ENCODE measurements at regions not wholly inside any gene's neighbourhood (a gene's known extent, or its start where the extent isn't known, plus 50 kb on each side); places are given as distances from the start of the nearest gene placed in this dataset.

GRCh38 chr6:126264265-126264664, 75.7 kb upstream of the CENPW start:
- Histone ChIP-seq H3K4me3 (no peak overlapping the region), H3K27ac (no peak overlapping the region), H3K9me3 (peaks cover 10% of the 10 kb centered on the region), H3K36me3 (no peaks in the 10 kb centered on the region), H3K27me3 (ENCODE audit: low read depth) (no peaks in the 10 kb centered on the region), H3K4me1 (no peaks in the 10 kb centered on the region)
- DNase-seq (no peak), ATAC-seq (no peak)
- TF ChIP-seq CTCF (IDR thresholded peaks at IDR 0.05) = no peak
- intact Hi-C loops (cut with DNase I) = no loop called here

GRCh38 chr6:126266664-126267063, 73.3 kb upstream of the CENPW start:
- ATAC-seq (no peak), DNase-seq (no peak)
- intact Hi-C loops (cut with DNase I) = no loop called here
- no peak overlapping the region for H3K4me3 ChIP-seq
- H3K9me3 ChIP-seq = no peaks in the 10 kb centered on the region
- TF ChIP-seq CTCF (IDR thresholded peaks at IDR 0.05) = no peak
- H3K27me3 ChIP-seq (ENCODE audit: low read depth) = no peaks in the 10 kb centered on the region
- no peak overlapping the region for H3K27ac ChIP-seq
- no peaks in the 10 kb centered on the region for H3K36me3 ChIP-seq
- H3K4me1 ChIP-seq = no peaks in the 10 kb centered on the region

- Histone ChIP-seq H3K4me3 (no peak overlapping the region), H3K36me3 (no peaks in the 10 kb centered on the region), H3K9me3 (no peaks in the 10 kb centered on the region), H3K4me1 (no peaks in the 10 kb centered on the region), H3K27me3 (ENCODE audit: low read depth) (no peaks in the 10 kb centered on the region), H3K27ac (no peak overlapping the region)
- no peak for TF ChIP-seq CTCF (IDR thresholded peaks at IDR 0.05)
- intact Hi-C loops (cut with DNase I) = no loop called here
- ATAC-seq (no peak), DNase-seq (no peak)
Measured at GRCh38 chr6:126267626-126268025, 72.3 kb upstream of the CENPW start.

- no peak for DNase-seq
- Histone ChIP-seq H3K27ac (no peak overlapping the region), H3K9me3 (no peaks in the 10 kb centered on the region), H3K36me3 (no peaks in the 10 kb centered on the region), H3K27me3 (ENCODE audit: low read depth) (no peaks in the 10 kb centered on the region), H3K4me1 (no peaks in the 10 kb centered on the region), H3K4me3 (no peak overlapping the region)
- TF ChIP-seq CTCF (IDR thresholded peaks at IDR 0.05) = no peak
- intact Hi-C loops (cut with DNase I) = no loop called here
- ATAC-seq = no peak
Measured at GRCh38 chr6:126268092-126268491, 71.8 kb upstream of the CENPW start.

GRCh38 chr6:126280287-126280686, 59.6 kb upstream of the CENPW start:
- no peaks in the 10 kb centered on the region for H3K36me3 ChIP-seq
- intact Hi-C loops (cut with DNase I) = no loop called here
- no peaks in the 10 kb centered on the region for H3K27me3 ChIP-seq (ENCODE audit: low read depth)
- no peaks in the 10 kb centered on the region for H3K4me1 ChIP-seq
- no peak for TF ChIP-seq CTCF (IDR thresholded peaks at IDR 0.05)
- H3K4me3 ChIP-seq = no peak overlapping the region
- ATAC-seq (no peak), DNase-seq (no peak)
- no peaks in the 10 kb centered on the region for H3K9me3 ChIP-seq
- no peak overlapping the region for H3K27ac ChIP-seq

- H3K27ac ChIP-seq = no peak overlapping the region
- intact Hi-C loops (cut with DNase I) = no loop called here
- H3K36me3 ChIP-seq = no peaks in the 10 kb centered on the region
- no peak for ATAC-seq
- H3K27me3 ChIP-seq (ENCODE audit: low read depth) = no peaks in the 10 kb centered on the region
- no peaks in the 10 kb centered on the region for H3K4me1 ChIP-seq
- no peak for DNase-seq
- no peak for TF ChIP-seq CTCF (IDR thresholded peaks at IDR 0.05)
- no peaks in the 10 kb centered on the region for H3K9me3 ChIP-seq
- no peak overlapping the region for H3K4me3 ChIP-seq
Measured at GRCh38 chr6:126285871-126286365, 54.0 kb upstream of the CENPW start.

Data from lower lobe of right lung (tissue), 2 donors.